Head of caudate nucleus (tissue), 42 donors: ENCODE measurements at regions not wholly inside any gene's neighbourhood (a gene's known extent, or its start where the extent isn't known, plus 50 kb on each side); places are given as distances from the start of the nearest gene placed in this dataset.

ENCODE experiments used
- DNase-seq, 42 donors: peaks; one replicate each; pipeline versions ENCODE4 v3.0.0 to v3.0.0-alpha.2; 2020 to 2021; ENCODE audit warnings: mixed read lengths in 7 of 42
- intact Hi-C: fragments of 100-400 bp; cut with DNase I; formaldehyde crosslinking; loops from one replicate; pipeline ENCODE4 v1.15.0; 2022

- no peak for DNase-seq
- intact Hi-C loops = no loop called here
These were observed 59.5 kb downstream of the MYCN start for GRCh38 chr2:15999596-16000469.

- intact Hi-C loops = no loop called here
- no peak for DNase-seq
These were observed 57.5 kb downstream of the MYCN start for GRCh38 chr2:15997728-15998280.

- DNase-seq = no peak
- intact Hi-C loops = no loop called here
These were observed 56.4 kb downstream of the MYCN start for GRCh38 chr2:15996536-15997423.
